GM19240 (cell line): ENCODE measurements at regions not wholly inside any gene's neighbourhood (a gene's known extent, or its start where the extent isn't known, plus 50 kb on each side); places are given as distances from the start of the nearest gene placed in this dataset.
"Not testable (repeated sequence)": the region's sequence is repeated elsewhere in the genome, so short reads cannot be mapped to it uniquely, and the experiment has no call there.

ENCODE experiments used
- DNase-seq: peaks from one replicate; pipeline ENCODE4 v3.0.0; 2011; ENCODE audit warnings: low spot score; ENCODE audit not compliant: insufficient read length

DNA sequence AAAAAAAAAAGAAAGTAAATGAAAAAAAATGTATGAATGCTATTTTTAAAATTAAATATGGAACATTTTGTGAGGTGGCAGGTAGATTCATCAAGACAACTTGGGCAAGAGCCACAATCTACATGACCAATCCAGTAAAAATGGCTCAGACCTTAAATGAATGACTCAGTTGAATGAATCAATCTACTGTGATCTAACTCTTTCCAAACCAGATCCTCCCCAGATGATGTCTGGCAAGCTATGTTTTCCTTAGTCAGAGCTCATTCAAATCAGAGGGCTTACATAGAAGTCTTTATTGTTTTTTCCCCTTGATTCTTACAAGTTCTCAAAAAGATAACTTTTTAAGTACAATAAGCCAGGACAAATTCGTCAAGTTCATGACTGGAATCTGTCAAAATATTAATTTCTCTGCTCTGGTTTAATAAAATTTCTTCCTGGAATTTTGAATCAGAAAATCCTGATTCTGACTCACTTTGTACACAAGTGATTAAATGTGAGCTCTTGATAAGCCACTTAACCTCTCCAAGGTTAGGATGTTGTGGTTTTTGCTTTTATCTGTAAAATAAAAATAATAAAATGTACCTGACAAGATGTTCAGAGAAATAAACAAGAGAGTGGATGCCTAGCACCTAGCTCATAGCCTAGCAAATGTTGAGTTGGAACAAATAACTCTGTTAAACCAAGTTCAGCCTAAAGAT lies 105.6 kb upstream of the SMIM31 start:
- no peak for DNase-seq

DNA sequence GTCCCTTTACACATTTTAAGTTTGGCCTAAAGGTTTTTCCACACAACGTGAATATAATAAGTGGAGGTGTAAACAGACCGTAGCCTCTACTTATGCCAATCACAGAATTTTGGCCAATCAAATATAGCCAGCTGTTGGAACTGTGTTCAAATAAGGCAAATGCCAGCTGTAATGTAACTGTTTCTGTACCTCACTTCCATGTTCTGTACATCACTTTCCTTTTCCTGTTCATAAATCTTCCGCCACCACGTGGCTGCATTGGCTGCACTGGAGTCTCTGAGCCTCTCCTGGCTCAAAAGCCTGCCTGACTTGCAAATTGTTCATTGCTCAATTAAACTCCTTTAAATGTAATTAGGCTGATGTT lies 105.1 kb upstream of the SMIM31 start:
- no peak for DNase-seq

DNA sequence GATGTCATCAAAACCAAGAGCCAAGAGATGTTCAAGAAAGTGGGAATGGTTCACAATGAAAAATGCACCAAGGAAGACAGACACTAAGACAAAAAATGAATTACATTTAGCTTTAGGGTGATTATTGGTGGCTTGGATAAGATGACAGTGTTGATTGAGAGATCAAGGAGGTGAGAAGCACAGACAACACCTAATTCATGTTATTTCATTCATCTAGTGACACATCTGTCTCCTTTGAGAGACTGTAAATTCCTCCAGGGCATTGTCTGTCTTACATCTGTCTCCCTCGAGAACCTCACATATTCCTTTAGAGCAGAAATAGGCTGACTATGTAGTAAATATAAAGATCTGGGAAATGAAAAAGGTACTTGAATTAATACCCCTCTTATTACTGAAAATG lies 94.2 kb upstream of the SMIM31 start:
- DNase-seq: no peak

DNA sequence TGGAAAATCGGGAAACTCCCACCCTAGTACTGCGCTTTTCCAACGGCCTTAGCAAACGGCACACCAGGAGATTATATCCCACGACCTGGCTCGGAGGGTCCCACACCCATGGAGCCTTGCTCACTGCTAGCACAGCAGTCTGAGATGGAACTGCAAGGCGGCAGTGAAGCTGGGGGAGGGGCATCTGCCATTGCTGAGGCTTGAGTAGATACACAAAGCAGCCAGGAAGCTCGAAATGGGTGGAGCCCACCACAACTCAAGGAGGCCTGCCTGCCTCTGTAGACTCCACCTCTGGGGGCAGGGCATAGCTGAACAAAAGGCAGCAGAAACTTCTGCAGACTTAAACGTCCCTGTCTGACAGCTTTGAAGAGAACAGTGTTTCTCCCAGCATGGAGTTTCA lies 77.8 kb upstream of the SMIM31 start:
- DNase-seq: not testable (repeated sequence)

DNA sequence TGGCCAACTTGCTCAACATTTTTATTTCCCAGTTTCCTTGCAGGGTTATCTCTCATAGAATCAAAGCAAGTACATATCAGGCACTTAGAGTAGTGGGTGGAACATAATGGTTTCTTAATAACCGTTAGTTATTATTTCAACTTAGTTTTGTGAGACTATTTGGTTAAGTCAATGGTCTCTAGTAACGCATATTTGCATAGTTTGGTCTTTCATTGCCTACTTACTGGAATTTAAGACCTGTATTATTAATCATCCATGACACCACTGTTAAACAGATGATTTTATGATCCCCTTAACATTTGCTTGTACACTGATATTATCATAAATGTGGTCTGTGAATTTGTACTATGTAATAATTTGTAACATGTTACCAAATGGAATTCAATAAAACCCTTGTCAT lies 70.9 kb upstream of the SMIM31 start:
- no peak for DNase-seq

DNA sequence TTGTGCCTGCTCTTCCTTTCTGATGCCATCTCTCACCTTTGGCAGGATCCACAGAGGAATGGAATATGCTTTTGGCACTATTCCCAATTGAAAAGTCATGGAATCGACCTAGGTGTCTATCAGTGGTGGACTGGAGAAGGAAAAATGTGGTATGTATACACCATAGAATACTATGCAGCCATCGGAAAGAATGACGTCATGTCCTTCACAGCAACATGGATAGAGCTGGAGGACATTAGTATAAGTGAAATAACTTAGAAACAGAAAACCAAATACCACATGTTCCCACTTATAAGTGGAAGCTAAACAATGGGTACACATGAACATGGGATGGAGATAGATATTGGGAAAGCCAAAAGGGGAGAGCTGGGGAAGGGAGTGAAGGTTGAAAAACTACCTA lies 58.3 kb upstream of the SMIM31 start:
- no peak for DNase-seq

DNA sequence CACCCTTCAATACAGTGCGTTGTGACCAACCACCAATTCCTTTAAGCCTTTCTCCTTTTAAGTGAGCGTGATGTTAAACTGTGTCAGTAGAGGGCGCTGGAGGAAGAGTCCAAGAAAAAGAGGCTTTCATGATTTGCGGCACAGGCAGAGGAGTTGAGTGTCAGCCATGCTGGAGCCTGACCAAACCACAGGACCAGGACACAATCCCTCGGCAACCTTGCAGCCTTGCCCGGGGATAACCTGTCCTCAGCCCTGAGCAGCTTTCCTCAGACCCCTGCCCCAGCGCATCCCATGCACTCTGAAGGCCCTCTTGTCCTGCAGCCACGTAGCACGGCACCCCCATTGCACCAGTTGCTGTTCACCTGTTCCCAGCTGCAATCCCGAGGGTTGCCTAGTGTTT lies 53.5 kb upstream of the SMIM31 start:
- no peak for DNase-seq

DNA sequence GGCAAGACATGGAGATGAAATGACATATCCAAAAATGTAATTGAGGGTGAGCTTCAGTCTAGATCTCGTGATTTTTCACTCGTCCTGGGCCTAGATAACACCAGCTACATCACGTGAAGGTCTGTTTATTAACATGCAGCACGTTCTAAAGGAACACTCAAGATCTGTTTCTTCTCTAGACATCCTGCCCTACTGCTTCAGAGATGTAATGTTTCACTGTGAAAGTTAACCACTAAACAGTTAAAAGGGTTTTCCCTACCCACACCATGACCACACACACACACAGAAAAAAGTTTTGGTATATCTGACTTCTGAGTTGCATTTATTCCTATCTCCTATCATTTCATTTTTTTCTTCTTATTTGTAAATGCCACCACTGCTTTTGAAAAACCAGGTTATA lies 52.3 kb upstream of the SMIM31 start:
- no peak for DNase-seq
